GM12874 (cell line): ENCODE measurements at regions not wholly inside any gene's neighbourhood (a gene's known extent, or its start where the extent isn't known, plus 50 kb on each side); places are given as distances from the start of the nearest gene placed in this dataset.

Experiments used
- TF ChIP-seq, protein P1 (sequence below): IDR thresholded peaks from 2 replicates; pipeline ENCODE4 v1.5.1; 2011; ENCODE audit warnings: low read depth, mild to moderate bottlenecking, control low read depth, low read length, moderate library complexity; ENCODE audit not compliant: insufficient read depth

- TF ChIP-seq, protein P1, sequence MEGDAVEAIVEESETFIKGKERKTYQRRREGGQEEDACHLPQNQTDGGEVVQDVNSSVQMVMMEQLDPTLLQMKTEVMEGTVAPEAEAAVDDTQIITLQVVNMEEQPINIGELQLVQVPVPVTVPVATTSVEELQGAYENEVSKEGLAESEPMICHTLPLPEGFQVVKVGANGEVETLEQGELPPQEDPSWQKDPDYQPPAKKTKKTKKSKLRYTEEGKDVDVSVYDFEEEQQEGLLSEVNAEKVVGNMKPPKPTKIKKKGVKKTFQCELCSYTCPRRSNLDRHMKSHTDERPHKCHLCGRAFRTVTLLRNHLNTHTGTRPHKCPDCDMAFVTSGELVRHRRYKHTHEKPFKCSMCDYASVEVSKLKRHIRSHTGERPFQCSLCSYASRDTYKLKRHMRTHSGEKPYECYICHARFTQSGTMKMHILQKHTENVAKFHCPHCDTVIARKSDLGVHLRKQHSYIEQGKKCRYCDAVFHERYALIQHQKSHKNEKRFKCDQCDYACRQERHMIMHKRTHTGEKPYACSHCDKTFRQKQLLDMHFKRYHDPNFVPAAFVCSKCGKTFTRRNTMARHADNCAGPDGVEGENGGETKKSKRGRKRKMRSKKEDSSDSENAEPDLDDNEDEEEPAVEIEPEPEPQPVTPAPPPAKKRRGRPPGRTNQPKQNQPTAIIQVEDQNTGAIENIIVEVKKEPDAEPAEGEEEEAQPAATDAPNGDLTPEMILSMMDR: no peak
Observed at GRCh38 chrX:69060631-69061408, 104.4 kb downstream of the PJA1 start.

- TF ChIP-seq, protein P1: no peak
Observed at GRCh38 chrX:69055193-69055592, 110.1 kb downstream of the PJA1 start.

- TF ChIP-seq, protein P1: no peak
Observed at GRCh38 chrX:69051901-69052300, 113.4 kb downstream of the PJA1 start.

DNA sequence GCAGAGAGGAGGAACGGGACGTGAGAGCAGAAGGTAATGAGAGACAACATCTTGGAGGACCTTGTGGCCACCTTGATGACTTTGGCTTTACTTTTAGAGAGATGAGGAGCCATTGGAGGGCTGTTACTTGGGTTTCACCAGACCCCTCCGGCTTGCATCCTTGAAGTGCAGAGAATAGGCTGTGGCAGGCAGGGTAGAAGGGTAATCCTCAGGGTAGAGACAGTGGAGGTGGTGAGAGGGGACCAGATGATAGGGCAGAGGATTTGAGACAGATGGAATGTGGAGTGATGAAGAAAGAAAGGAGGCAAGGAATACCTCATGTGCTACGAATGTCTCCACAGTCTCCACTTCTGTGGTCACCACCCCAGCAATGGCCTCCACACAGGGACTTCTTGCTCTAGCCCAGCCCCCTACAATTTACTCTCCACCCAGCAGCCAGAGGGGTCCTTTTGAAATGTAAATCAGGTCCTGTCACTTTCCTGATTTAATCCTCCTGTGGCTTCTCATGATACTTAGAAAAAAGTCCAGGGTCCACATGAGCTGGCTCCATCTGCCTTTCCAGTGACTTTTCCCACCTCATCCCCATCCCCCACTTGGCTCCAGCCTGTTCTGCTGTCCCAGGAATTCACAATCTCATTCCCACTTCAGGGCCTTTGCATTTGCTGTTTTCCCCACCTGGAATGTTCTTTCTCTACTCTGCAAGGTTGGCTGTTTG, 115.0 kb downstream of the PJA1 start:
- TF ChIP-seq, protein P1: no peak

GRCh38 chrX:69046996-69047490, 118.2 kb downstream of the PJA1 start:
- TF ChIP-seq, protein P1: no peak

- TF ChIP-seq, protein P1: no peak
Observed at GRCh38 chrX:69045616-69046345, 119.5 kb downstream of the PJA1 start.

- TF ChIP-seq, protein P1: no peak
Observed at GRCh38 chrX:69038816-69039215, 126.4 kb downstream of the PJA1 start.
